Keratinocyte (primary cell): ENCODE measurements at regions not wholly inside any gene's neighbourhood (a gene's known extent, or its start where the extent isn't known, plus 50 kb on each side); places are given as distances from the start of the nearest gene placed in this dataset.
A peak's percentile ranks its signal among the peaks of the same experiment; 100 is the strongest.

Experiments used
- DNase-seq: peaks from one replicate; pipeline ENCODE4 v3.0.0-alpha.2; 2011; ENCODE audit warnings: low read depth, missing footprints, low spot score
- FAIRE-seq: peaks from 2 replicates; lab custom pipeline; 2011; peaks lifted over from hg19 to GRCh38; lab: Jason Lieb, UNC
- H2AFZ ChIP-seq: 2 replicates; pipeline ENCODE4 v1.6.0; 2012; ENCODE audit warnings: low read length, control low read depth, inconsistent platforms; ENCODE audit not compliant: control insufficient read depth
- H3K27ac ChIP-seq: 2 replicates; pipeline ENCODE4 v1.5.1; 2011; ENCODE audit warnings: low read length; ENCODE audit not compliant: control insufficient read depth, insufficient read depth
- H3K27me3 ChIP-seq: 3 replicates; pipeline ENCODE4 v1.6.0; 2011; ENCODE audit warnings: low read length; ENCODE audit not compliant: control insufficient read depth, insufficient read depth; ENCODE audit errors: extremely low read depth
- H3K36me3 ChIP-seq, 2 experiments: 2 replicates in 1 of 2; 3 replicates in 1 of 2; pipeline ENCODE4 v1.5.1; 2011; ENCODE audit warnings: low read length in 2 of 2, mild to moderate bottlenecking in 1 of 2; ENCODE audit not compliant: control insufficient read depth in 2 of 2, insufficient read depth in 2 of 2; ENCODE audit errors: extremely low read depth in 1 of 2
- H3K4me1 ChIP-seq: 3 replicates; pipeline ENCODE4 v1.5.1; 2011; ENCODE audit warnings: low read length; ENCODE audit not compliant: control insufficient read depth, insufficient read depth; ENCODE audit errors: extremely low read depth
- H3K4me2 ChIP-seq: 3 replicates; pipeline ENCODE4 v1.6.0; 2011; ENCODE audit warnings: low read depth, low read length; ENCODE audit not compliant: control insufficient read depth, insufficient read depth; ENCODE audit errors: extremely low read depth
- H3K4me3 ChIP-seq, 3 experiments: fragments of 200-600 bp in 1 of 3; sonication (generic) in 1 of 3; 2 replicates in 2 of 3; 3 replicates in 1 of 3; pipeline ENCODE4 v1.5.1; 2011 to 2016; ENCODE audit warnings: low read length in 3 of 3, mild to moderate bottlenecking in 3 of 3, control low read depth in 2 of 3, inconsistent platforms in 1 of 3, low read depth in 1 of 3, mixed read lengths in 1 of 3, mixed run types in 1 of 3, moderate library complexity in 1 of 3; ENCODE audit not compliant: control insufficient read depth in 2 of 3, insufficient read depth in 2 of 3; ENCODE audit errors: extremely low read depth in 1 of 3
- H3K79me2 ChIP-seq: 2 replicates; pipeline ENCODE4 v1.6.0; 2012; ENCODE audit warnings: low read length; ENCODE audit not compliant: control insufficient read depth, insufficient read depth
- H3K9ac ChIP-seq: 3 replicates; pipeline ENCODE4 v1.6.0; 2011; ENCODE audit warnings: low read length; ENCODE audit not compliant: control insufficient read depth, insufficient read depth; ENCODE audit errors: extremely low read depth
- H3K9me1 ChIP-seq: 3 replicates; pipeline ENCODE4 v1.6.0; 2011; ENCODE audit warnings: low read length; ENCODE audit not compliant: control insufficient read depth, insufficient read depth; ENCODE audit errors: extremely low read depth
- H3K9me3 ChIP-seq: 2 replicates; pipeline ENCODE4 v1.5.1; 2012; ENCODE audit warnings: low read depth, low read length; ENCODE audit not compliant: control insufficient read depth
- H4K20me1 ChIP-seq: 3 replicates; pipeline ENCODE4 v1.6.0; 2011; ENCODE audit warnings: low read length; ENCODE audit not compliant: control insufficient read depth, insufficient read depth; ENCODE audit errors: extremely low read depth
- EZH2 ChIP-seq: IDR thresholded peaks from one replicate; pipeline ENCODE4 v1.6.1; 2012; ENCODE audit warnings: inconsistent platforms, mild to moderate bottlenecking, low read length, moderate library complexity
- dilution Hi-C: fragments of 300-500 bp; cut with MboI; formaldehyde crosslinking; loops from one replicate; pipeline ENCODE4 v1.7.0; 2020; ENCODE audit warnings: low sequenced_read_pairs; ENCODE audit not compliant: extremely low pct_ligation_motif_present
- TF ChIP-seq, protein P1 (sequence below), 3 experiments: IDR thresholded peaks in 1 of 3; conservative IDR thresholded peaks in 1 of 3; optimal IDR thresholded peaks in 1 of 3; 2 replicates in 2 of 3; 3 replicates in 1 of 3; pipeline versions ENCODE3 to v1.5.1; 2011; ENCODE audit warnings: low read length in 3 of 3, mild to moderate bottlenecking in 3 of 3, moderate library complexity in 2 of 3, control low read depth in 1 of 3, inconsistent platforms in 1 of 3; ENCODE audit not compliant: insufficient read depth in 2 of 3; ENCODE audit errors: extremely low read depth in 1 of 3

- H3K9me1 ChIP-seq: no peaks in the 10 kb centered on the region
- FAIRE-seq: peak; percentile 93
- TF ChIP-seq, protein P1, sequence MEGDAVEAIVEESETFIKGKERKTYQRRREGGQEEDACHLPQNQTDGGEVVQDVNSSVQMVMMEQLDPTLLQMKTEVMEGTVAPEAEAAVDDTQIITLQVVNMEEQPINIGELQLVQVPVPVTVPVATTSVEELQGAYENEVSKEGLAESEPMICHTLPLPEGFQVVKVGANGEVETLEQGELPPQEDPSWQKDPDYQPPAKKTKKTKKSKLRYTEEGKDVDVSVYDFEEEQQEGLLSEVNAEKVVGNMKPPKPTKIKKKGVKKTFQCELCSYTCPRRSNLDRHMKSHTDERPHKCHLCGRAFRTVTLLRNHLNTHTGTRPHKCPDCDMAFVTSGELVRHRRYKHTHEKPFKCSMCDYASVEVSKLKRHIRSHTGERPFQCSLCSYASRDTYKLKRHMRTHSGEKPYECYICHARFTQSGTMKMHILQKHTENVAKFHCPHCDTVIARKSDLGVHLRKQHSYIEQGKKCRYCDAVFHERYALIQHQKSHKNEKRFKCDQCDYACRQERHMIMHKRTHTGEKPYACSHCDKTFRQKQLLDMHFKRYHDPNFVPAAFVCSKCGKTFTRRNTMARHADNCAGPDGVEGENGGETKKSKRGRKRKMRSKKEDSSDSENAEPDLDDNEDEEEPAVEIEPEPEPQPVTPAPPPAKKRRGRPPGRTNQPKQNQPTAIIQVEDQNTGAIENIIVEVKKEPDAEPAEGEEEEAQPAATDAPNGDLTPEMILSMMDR (optimal IDR thresholded peaks at IDR 0.05 in 1 of 3, IDR thresholded peaks at IDR 0.05 in 1 of 3, conservative IDR thresholded peaks at IDR 0.05 in 1 of 3; ENCODE audit: extremely low read depth in 1 of 3, insufficient read depth in 2 of 3, low read length in 3 of 3): no peak
- TF ChIP-seq EZH2: no peak
- peak overlapping the region; percentile 41 for H2AFZ ChIP-seq
- no peaks in the 10 kb centered on the region for H3K9me3 ChIP-seq
- H3K27me3 ChIP-seq: no peaks in the 10 kb centered on the region
- H3K9ac ChIP-seq: no peak overlapping the region
- peaks cover 34% of the 10 kb centered on the region for H3K4me1 ChIP-seq
- H3K36me3 ChIP-seq: no peaks in the 10 kb centered on the region
- no peak overlapping the region for H3K4me3 ChIP-seq
- no peaks in the 10 kb centered on the region for H4K20me1 ChIP-seq
- peak overlapping the region; percentile 75 for H3K4me2 ChIP-seq
- DNase-seq: no peak
- dilution Hi-C loops: no loop called here
- H3K79me2 ChIP-seq: no peaks in the 10 kb centered on the region
- peak overlapping the region; percentile 89 for H3K27ac ChIP-seq
Observed at GRCh38 chr20:11003341-11003740, 329.5 kb upstream of the JAG1 start.

GRCh38 chr20:11008444-11009033 lies 334.7 kb upstream of the JAG1 start:
- dilution Hi-C loops: no loop called here
- Histone ChIP-seq H3K9me3 (no peaks in the 10 kb centered on the region), H3K9ac (no peak overlapping the region), H3K27ac (no peak overlapping the region), H3K4me3 (no peak overlapping the region), H3K79me2 (no peaks in the 10 kb centered on the region), H3K9me1 (no peaks in the 10 kb centered on the region), H3K4me2 (no peak overlapping the region), H3K4me1 (peaks cover 7% of the 10 kb centered on the region), H2AFZ (no peak overlapping the region), H4K20me1 (no peaks in the 10 kb centered on the region), H3K36me3 (no peaks in the 10 kb centered on the region), H3K27me3 (no peaks in the 10 kb centered on the region)
- DNase-seq (no peak), FAIRE-seq (no peak)
- TF ChIP-seq EZH2: no peak
- TF ChIP-seq, protein P1 (optimal IDR thresholded peaks at IDR 0.05 in 1 of 3, IDR thresholded peaks at IDR 0.05 in 1 of 3, conservative IDR thresholded peaks at IDR 0.05 in 1 of 3; ENCODE audit: extremely low read depth in 1 of 3, insufficient read depth in 2 of 3, low read length in 3 of 3): no peak
